ENCODE measurements at regions not wholly inside any gene's neighbourhood (a gene's known extent, or its start where the extent isn't known, plus 50 kb on each side); places are given as distances from the start of the nearest gene placed in this dataset.

- TF ChIP-seq, protein P1, sequence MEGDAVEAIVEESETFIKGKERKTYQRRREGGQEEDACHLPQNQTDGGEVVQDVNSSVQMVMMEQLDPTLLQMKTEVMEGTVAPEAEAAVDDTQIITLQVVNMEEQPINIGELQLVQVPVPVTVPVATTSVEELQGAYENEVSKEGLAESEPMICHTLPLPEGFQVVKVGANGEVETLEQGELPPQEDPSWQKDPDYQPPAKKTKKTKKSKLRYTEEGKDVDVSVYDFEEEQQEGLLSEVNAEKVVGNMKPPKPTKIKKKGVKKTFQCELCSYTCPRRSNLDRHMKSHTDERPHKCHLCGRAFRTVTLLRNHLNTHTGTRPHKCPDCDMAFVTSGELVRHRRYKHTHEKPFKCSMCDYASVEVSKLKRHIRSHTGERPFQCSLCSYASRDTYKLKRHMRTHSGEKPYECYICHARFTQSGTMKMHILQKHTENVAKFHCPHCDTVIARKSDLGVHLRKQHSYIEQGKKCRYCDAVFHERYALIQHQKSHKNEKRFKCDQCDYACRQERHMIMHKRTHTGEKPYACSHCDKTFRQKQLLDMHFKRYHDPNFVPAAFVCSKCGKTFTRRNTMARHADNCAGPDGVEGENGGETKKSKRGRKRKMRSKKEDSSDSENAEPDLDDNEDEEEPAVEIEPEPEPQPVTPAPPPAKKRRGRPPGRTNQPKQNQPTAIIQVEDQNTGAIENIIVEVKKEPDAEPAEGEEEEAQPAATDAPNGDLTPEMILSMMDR (IDR thresholded peaks at IDR 0.05): no peak
- TF ChIP-seq POLR2A (IDR thresholded peaks at IDR 0.05) (no peak), POLR2AphosphoS5 (IDR thresholded peaks at IDR 0.05) (no peak), EP300 (IDR thresholded peaks at IDR 0.05; ENCODE audit: low read depth) (no peak)
Measured at GRCh38 chr3:55329849-55330248, 157.3 kb downstream of the WNT5A start.
